ENCODE measurements at regions not wholly inside any gene's neighbourhood (a gene's known extent, or its start where the extent isn't known, plus 50 kb on each side); places are given as distances from the start of the nearest gene placed in this dataset.
"Not testable (repeated sequence)": the region's sequence is repeated elsewhere in the genome, so short reads cannot be mapped to it uniquely, and the experiment has no call there.

DNA sequence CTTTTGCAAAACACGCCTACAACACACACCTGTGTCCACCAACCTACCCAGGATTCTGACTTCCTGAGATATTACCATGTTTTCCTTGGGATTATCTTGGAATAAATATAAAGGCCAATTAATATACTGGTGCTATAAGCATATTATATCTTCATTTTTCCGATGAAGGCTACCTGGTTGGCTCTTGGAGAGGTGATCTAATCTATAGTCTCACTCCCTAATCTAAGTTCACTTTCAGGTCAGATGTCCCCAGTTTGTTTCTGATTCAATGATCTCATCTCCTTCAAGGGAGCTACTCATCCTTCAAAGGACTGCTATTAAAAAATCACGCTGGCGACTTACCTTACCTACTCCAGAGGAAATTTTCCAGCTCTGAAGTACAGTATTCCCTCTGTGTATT, 517.5 kb downstream of the KLF5 start:
- DNase-seq (ENCODE audit: low spot score): no peak

DNA sequence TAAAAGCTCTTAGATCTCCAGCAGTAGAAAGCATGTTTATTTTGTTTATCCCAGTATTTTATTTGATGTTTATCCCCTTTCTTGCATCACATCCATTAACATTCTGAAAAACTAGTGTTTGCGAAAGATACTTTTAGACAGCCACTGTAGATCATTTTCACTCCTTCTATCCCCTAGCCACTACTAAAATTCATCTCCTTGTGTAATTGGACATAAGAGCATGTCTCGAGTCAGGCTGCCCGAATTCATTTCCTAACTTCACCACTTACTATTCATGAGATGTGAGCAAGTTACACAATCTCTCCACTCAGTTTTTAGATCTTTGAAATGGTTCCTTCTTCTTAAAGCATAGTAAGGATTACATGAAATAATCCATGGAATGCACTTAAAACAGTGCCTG, 514.0 kb downstream of the KLF5 start:
- no peak for DNase-seq (ENCODE audit: low spot score)

DNA sequence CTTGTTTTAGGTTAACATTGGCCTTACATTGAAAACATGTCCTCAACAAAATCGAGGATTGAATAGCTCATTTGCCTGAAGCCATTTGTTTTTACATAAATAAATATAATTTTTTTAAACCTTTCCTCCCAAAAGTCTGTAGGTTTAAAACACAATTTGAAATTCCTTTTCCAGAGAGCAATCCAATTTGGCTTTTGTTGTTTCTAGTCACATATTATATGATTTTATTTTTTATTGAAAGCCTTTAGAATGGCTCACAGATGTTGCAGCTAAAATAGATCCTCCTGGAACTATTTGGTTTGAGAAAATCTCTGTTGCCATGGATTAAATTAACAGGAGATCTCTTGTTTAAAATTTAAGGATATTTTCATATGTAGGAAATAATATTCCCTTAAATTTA, 512.6 kb downstream of the KLF5 start:
- DNase-seq (ENCODE audit: low spot score): no peak

- DNase-seq (ENCODE audit: low spot score): no peak
Observed at GRCh38 chr13:73556902-73557301, 498.1 kb downstream of the KLF5 start.

GRCh38 chr13:73556128-73556527, 497.3 kb downstream of the KLF5 start:
- no peak for DNase-seq (ENCODE audit: low spot score)

DNA sequence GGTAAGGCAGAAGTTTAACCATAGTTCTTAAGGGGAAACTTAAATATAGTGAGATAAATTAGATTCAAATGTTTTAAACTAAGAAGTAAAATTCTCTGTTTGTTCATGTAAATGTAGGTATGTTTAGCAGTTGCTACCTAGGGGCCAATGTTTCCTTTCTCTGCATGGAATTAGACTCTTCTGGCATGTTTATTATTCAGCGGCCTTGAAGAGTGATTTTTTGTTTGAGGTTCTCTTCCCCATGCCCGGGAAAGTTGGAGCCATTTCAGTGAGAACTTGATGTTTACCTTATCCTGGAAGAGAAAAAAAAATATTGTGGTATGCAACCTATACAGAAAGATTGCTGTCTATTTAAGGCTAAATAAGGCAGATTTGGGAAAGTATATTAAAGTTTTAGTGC, 492.9 kb downstream of the KLF5 start:
- no peak for DNase-seq (ENCODE audit: low spot score)

DNA sequence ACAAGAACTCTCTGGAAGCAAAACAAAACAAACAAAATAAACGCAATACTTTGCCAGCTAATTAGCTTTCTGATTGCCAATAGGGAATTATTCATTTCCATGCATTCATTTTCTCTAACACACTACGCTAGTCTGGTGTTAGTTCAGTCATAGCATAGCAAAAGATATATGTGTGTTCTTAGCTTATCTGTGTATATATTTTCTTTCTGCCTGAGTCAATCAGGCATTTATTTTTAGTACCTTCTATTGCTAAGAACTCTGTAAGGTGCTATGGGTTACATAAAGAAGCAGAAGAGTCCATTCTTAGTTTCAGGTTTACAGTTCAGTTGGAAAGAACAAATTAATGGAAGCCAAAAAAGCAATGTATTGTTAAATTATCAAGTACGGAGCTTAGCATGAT, 490.9 kb downstream of the KLF5 start:
- no peak for DNase-seq (ENCODE audit: low spot score)

GRCh38 chr13:73548449-73548848, 489.6 kb downstream of the KLF5 start:
- DNase-seq (ENCODE audit: low spot score): no peak

DNA sequence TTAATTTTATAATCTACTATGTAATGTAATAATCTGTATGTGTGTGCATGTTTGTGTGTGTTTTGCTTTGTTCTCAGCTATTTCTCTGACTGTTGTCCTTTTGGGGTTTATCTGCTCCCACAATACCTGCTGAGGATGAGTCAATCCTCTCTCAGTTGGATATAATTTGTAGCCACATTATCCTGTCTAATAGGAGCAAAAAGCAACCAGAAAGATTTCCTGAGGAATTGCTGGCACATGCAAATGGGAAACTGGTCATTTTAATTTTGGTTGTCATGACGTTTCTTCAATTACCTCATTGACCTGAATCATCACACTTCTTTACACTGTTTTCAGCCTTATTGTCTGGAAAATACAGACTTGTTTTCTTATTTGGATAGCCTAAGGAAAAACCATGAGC, 488.4 kb downstream of the KLF5 start:
- DNase-seq (ENCODE audit: low spot score): no peak

GRCh38 chr13:73544175-73544574, 485.4 kb downstream of the KLF5 start:
- no peak for DNase-seq (ENCODE audit: low spot score)

GRCh38 chr13:73542446-73542845, 483.6 kb downstream of the KLF5 start:
- no peak for DNase-seq (ENCODE audit: low spot score)

- no peak for DNase-seq (ENCODE audit: low spot score)
Observed at GRCh38 chr13:73536865-73537264, 478.1 kb downstream of the KLF5 start.

GRCh38 chr13:73535341-73535740, 476.5 kb downstream of the KLF5 start:
- DNase-seq (ENCODE audit: low spot score): no peak

- DNase-seq (ENCODE audit: low spot score): no peak
Observed at GRCh38 chr13:73532987-73533510, 474.2 kb downstream of the KLF5 start.

DNA sequence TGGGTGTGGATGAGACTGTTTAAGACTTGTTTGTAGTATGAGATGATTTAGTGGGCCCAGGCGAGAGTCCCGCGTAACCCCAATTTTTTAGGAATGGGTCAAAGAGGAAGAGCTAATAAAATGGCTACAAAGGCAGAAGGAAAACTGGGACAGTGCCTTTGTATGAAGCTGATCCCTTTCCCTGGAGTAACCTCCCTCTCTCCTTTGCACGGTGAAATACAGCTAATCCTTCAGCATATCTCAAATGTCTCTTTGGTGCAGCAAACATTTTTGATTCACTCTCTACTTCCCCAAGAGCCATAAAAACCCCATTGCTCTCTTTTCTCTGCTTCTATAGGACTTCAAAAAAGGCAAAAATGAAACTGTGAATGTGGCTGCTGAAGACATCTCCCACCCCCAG, 473.8 kb downstream of the KLF5 start:
- DNase-seq (ENCODE audit: low spot score): no peak

- no peak for DNase-seq (ENCODE audit: low spot score)
Observed at GRCh38 chr13:73531014-73531413, 472.2 kb downstream of the KLF5 start.

GRCh38 chr13:73522937-73523336, 464.1 kb downstream of the KLF5 start:
- DNase-seq (ENCODE audit: low spot score): no peak

DNA sequence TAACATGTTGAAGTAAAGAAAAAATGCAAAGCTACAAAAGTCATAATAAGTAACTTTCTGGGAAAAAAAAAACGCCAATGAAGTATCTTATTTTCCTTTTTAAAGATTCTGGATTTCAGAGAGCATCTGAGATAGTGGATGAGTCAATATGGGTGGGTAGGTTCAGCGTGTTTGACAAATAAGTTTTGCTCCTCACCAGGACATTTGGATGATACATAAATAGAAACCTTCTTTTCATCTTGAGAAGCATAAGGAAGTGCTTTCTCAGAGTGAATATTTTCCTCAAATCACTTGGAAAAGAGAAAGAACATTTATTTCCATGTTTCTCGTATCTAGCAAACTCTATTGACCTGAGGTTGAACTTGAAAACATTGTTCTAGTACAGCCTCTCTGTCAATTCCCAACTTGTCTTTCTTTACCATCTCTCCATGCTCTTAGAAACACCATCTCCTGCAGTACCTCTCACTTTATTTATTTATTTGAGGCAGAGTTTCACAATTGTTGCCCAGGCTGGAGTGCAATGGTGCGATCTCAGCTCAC, 463.2 kb downstream of the KLF5 start:
- DNase-seq (ENCODE audit: low spot score): no peak

- DNase-seq (ENCODE audit: low spot score): no peak
Observed at GRCh38 chr13:73521290-73521624, 462.5 kb downstream of the KLF5 start.

- DNase-seq (ENCODE audit: low spot score): no peak
Observed at GRCh38 chr13:73520566-73521289, 461.9 kb downstream of the KLF5 start.

DNA sequence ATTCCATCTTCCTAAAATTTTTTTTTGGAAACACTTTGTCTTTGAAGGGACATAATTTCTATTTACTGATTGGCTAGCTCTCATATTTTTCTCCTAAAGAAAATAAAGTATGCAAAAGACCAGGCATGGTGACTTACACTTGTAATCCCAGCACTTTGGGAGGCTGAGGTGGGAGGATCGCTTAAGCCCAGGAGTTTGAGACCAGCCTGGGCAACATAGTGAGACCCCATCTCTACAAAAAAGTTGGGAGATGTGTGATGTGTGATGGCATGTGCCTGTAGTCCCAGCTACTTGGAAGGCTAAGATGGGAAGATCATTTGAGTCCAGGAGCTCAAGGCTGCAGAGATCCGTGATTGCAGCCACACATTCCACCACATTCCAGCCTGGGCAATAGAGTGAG, 461.3 kb downstream of the KLF5 start:
- not testable (repeated sequence) for DNase-seq (ENCODE audit: low spot score)

DNA sequence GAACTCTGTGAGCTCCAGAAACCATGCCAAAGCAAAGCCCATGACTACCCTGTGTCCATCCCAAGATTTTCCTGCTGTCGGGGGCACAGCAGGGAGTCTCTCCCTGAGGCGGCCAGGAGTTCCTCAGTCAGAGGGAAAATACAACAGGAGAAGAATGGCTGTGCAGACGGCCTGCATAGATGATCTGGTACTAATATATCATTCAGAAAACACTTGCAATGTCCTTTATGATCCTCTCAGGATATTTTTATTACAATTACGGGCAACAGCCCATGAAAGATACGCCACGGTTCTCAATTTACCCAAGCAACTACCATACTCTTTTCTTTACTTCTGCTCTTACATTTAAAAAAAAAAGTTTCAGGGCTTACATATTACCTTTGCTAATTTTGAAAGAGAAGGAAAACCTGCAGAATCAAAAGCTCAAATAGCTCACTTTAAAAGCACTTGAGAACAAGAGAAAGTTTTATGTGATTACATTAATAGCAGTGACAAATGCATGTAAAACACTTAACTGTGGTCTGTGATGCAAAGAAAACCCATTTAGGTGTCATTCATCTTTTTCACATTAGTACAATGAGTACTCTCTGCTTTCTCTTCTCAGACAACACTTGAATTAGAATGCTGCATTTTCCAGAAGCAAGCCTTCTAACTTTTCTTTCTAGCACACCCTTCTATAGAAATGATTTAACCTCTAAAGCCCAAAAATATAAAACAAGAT, 460.8 kb downstream of the KLF5 start:
- DNase-seq (ENCODE audit: low spot score): no peak

DNA sequence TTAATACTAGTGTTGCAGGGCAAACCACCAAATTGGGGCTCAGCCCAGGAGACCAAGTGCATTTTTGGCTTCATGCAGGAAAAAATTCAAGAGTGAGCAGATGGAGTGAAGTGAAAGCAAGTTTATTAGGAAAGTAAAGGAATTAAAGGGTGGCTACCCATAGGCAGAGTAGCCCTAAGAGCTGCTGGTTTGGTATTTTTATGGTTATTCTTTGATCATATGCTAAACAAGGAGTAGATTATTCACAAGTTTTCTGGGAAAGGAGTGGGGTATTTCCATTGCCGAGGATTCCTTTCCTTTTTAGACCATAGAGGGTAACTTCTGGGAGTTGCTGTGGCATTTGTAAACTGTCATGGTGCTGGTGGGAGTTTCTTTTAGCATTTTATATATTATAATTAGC, 459.0 kb downstream of the KLF5 start:
- DNase-seq (ENCODE audit: low spot score): no peak

- DNase-seq (ENCODE audit: low spot score): no peak
Observed at GRCh38 chr13:73516731-73517130, 457.9 kb downstream of the KLF5 start.

Data from kidney capillary endothelial cell (primary cell).